Karpas-422 (cell line): ENCODE measurements at regions not wholly inside any gene's neighbourhood (a gene's known extent, or its start where the extent isn't known, plus 50 kb on each side); places are given as distances from the start of the nearest gene placed in this dataset.

Experiments
- DNase-seq: peaks from one replicate; pipeline ENCODE4 v3.0.0-alpha.2; 2015
- H2AFZ ChIP-seq: fragments of 200-600 bp; sonication (generic); 2 replicates; pipeline ENCODE4 v1.6.1; 2014; ENCODE audit warnings: antibody characterized with exemption, low read length, mixed read lengths
- H3K27ac ChIP-seq: fragments of 200-600 bp; sonication (generic); 2 replicates; pipeline ENCODE4 v1.5.1; 2014; ENCODE audit warnings: mild to moderate bottlenecking, low read length, moderate library complexity
- H3K27me3 ChIP-seq: fragments of 200-600 bp; sonication (generic); 2 replicates; pipeline ENCODE4 v1.6.1; 2014; ENCODE audit warnings: low read length, mixed read lengths
- H3K36me3 ChIP-seq: fragments of 200-600 bp; sonication (generic); 2 replicates; pipeline ENCODE4 v1.6.1; 2014; ENCODE audit warnings: low read length, mixed read lengths; ENCODE audit not compliant: insufficient read depth
- H3K4me1 ChIP-seq: fragments of 200-600 bp; sonication (generic); 2 replicates; pipeline ENCODE4 v1.6.1; 2014; ENCODE audit warnings: mild to moderate bottlenecking, low read length, mixed read lengths
- H3K4me2 ChIP-seq: fragments of 200-600 bp; sonication (generic); 2 replicates; pipeline ENCODE4 v1.6.1; 2014; ENCODE audit warnings: low read length, low read depth, mild to moderate bottlenecking; ENCODE audit not compliant: poor library complexity, severe bottlenecking
- H3K4me3 ChIP-seq: fragments of 200-600 bp; sonication (generic); 2 replicates; pipeline ENCODE4 v1.5.1; 2014; ENCODE audit warnings: mild to moderate bottlenecking, antibody characterized with exemption, low read length, mixed read lengths
- H3K79me2 ChIP-seq: fragments of 200-600 bp; sonication (generic); 2 replicates; pipeline ENCODE4 v1.6.1; 2014; ENCODE audit warnings: mild to moderate bottlenecking, low read length, mixed read lengths
- H3K9ac ChIP-seq: fragments of 200-600 bp; sonication (generic); 2 replicates; pipeline ENCODE4 v1.6.0; 2014; ENCODE audit warnings: low read length
- H3K9me2 ChIP-seq: fragments of 200-600 bp; sonication (generic), shearing (Covaris generic); replicated peaks from 2 replicates; pipeline ENCODE4 v1.6.0; 2014; ENCODE audit warnings: mild to moderate bottlenecking, low read length, moderate library complexity; ENCODE audit not compliant: insufficient read depth
- H3K9me3 ChIP-seq: fragments of 300-700, 200-600 bp; sonication (generic); 2 replicates; pipeline ENCODE4 v1.6.1; 2014; ENCODE audit warnings: low read length, mixed read lengths
- H4K20me1 ChIP-seq: fragments of 200-600 bp; sonication (generic); 2 replicates; pipeline ENCODE4 v1.6.1; 2014; ENCODE audit warnings: mild to moderate bottlenecking, antibody characterized with exemption, low read length, low read depth; ENCODE audit not compliant: insufficient read depth

DNA sequence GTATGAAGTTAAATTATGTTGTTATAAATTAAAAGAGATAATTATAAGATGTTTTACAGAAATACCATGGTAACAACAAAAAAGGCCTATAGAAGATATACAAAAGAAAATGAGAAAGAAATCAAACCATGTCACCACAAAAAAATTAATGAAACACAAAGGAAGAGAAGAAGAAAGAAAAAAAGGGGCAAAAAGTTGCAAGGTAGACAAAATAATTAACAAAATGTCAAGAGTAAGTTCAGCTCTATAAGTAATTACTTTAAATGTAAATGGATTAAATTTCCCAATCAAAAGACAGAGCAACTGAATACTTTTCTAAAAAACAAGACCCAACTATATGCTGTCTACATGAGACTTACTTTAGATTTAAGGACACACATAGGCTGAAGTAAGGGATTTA, 378.4 kb upstream of the FSHR start:
- Histone ChIP-seq H3K9me3 (peaks cover 25% of the 10 kb centered on the region), H3K4me3 (no peak overlapping the region), H4K20me1 (no peaks in the 10 kb centered on the region), H3K36me3 (no peaks in the 10 kb centered on the region), H3K27ac (no peak overlapping the region), H3K9me2 (no peaks in the 10 kb centered on the region), H3K9ac (no peak overlapping the region), H3K79me2 (no peaks in the 10 kb centered on the region), H3K4me2 (no peak overlapping the region), H2AFZ (no peak overlapping the region), H3K4me1 (no peaks in the 10 kb centered on the region), H3K27me3 (no peaks in the 10 kb centered on the region)
- DNase-seq = no peak

- no peaks in the 10 kb centered on the region for H3K27me3 ChIP-seq
- peaks cover 6% of the 10 kb centered on the region; the same call in 1 of the 2 replicates for H3K4me1 ChIP-seq
- no peaks in the 10 kb centered on the region for H3K36me3 ChIP-seq
- H3K27ac ChIP-seq = no peak overlapping the region
- H3K4me3 ChIP-seq = no peak overlapping the region
- H3K9ac ChIP-seq = no peak overlapping the region
- no peaks in the 10 kb centered on the region; the same call in 1 of the 2 replicates for H3K9me3 ChIP-seq
- no peaks in the 10 kb centered on the region for H3K9me2 ChIP-seq
- H4K20me1 ChIP-seq = no peaks in the 10 kb centered on the region
- no peaks in the 10 kb centered on the region for H3K79me2 ChIP-seq
- no peak for DNase-seq
- H2AFZ ChIP-seq = no peak overlapping the region
- H3K4me2 ChIP-seq = no peak overlapping the region
Measured at GRCh38 chr2:49515996-49516782, 361.9 kb upstream of the FSHR start.

- DNase-seq = no peak
- Histone ChIP-seq H4K20me1 (no peaks in the 10 kb centered on the region), H3K4me1 (peaks cover 6% of the 10 kb centered on the region; the same call in 1 of the 2 replicates), H2AFZ (no peak overlapping the region), H3K4me2 (no peak overlapping the region), H3K79me2 (no peaks in the 10 kb centered on the region), H3K9me2 (no peaks in the 10 kb centered on the region), H3K36me3 (no peaks in the 10 kb centered on the region), H3K4me3 (no peak overlapping the region), H3K9me3 (no peaks in the 10 kb centered on the region; the same call in 1 of the 2 replicates), H3K27ac (no peak overlapping the region), H3K27me3 (no peaks in the 10 kb centered on the region), H3K9ac (no peak overlapping the region)
Measured at GRCh38 chr2:49514201-49514600, 359.9 kb upstream of the FSHR start.

DNA sequence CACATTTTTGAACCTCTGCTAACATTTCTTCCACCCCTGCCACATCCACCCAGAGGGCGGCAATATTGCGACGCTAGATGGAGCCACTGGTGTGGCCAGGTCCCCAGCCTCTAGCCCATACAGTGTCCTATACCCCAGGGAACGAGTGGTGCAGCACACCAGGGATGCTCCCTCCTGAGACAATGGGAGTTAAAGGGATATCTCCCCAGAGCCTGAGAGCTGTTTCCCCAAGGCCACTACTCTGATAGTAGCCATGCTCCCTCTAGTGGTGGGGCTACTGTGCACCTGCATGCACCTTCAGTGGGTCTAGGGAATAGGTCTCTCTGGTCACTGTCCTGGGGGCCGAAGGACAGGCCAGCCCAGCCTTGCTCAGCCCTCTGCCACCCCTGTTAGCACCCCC, 336.4 kb upstream of the FSHR start:
- Histone ChIP-seq H4K20me1 (no peaks in the 10 kb centered on the region), H3K79me2 (no peaks in the 10 kb centered on the region), H3K9me3 (no peaks in the 10 kb centered on the region), H3K4me2 (no peak overlapping the region), H3K27me3 (no peaks in the 10 kb centered on the region), H3K27ac (no peak overlapping the region), H3K4me1 (no peaks in the 10 kb centered on the region), H3K36me3 (no peaks in the 10 kb centered on the region), H3K9ac (no peak overlapping the region), H2AFZ (no peak overlapping the region), H3K4me3 (no peak overlapping the region), H3K9me2 (peaks cover 3% of the 10 kb centered on the region; the same call in 1 of the 2 replicates)
- peak; percentile 77 for DNase-seq

DNA sequence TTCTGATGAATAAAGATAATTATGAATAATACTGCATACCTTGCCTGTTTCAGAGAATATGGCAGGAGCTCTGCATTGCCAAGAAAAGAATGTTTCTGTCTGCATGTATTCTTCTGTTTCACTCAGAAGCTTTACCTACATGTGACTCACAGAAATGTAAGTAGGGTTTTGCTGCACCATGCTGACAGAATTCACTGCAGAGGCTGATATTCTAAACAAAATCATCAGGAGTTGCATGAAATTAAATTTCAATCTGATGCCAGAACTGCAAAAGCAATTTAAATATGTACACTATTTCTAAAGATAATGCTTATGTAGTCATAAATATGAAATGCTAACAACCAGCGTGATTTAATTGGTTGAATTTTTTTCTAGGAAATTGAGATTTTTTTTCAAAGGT, 332.8 kb upstream of the FSHR start:
- Histone ChIP-seq H3K79me2 (no peaks in the 10 kb centered on the region), H3K9me3 (no peaks in the 10 kb centered on the region), H3K36me3 (no peaks in the 10 kb centered on the region), H3K27ac (no peak overlapping the region), H3K9ac (no peak overlapping the region), H3K4me1 (no peaks in the 10 kb centered on the region), H3K4me3 (no peak overlapping the region), H3K4me2 (no peak overlapping the region), H3K9me2 (no peaks in the 10 kb centered on the region), H2AFZ (no peak overlapping the region), H4K20me1 (no peaks in the 10 kb centered on the region), H3K27me3 (no peaks in the 10 kb centered on the region)
- DNase-seq = no peak

- Histone ChIP-seq H3K79me2 (no peaks in the 10 kb centered on the region), H2AFZ (no peak overlapping the region), H3K27ac (no peak overlapping the region), H4K20me1 (no peaks in the 10 kb centered on the region), H3K36me3 (no peaks in the 10 kb centered on the region), H3K9me2 (no peaks in the 10 kb centered on the region), H3K4me1 (no peaks in the 10 kb centered on the region), H3K9ac (no peak overlapping the region), H3K27me3 (no peaks in the 10 kb centered on the region), H3K4me2 (no peak overlapping the region), H3K9me3 (no peaks in the 10 kb centered on the region), H3K4me3 (no peak overlapping the region)
- DNase-seq = no peak
Measured at GRCh38 chr2:49480520-49480919, 326.2 kb upstream of the FSHR start.

DNA sequence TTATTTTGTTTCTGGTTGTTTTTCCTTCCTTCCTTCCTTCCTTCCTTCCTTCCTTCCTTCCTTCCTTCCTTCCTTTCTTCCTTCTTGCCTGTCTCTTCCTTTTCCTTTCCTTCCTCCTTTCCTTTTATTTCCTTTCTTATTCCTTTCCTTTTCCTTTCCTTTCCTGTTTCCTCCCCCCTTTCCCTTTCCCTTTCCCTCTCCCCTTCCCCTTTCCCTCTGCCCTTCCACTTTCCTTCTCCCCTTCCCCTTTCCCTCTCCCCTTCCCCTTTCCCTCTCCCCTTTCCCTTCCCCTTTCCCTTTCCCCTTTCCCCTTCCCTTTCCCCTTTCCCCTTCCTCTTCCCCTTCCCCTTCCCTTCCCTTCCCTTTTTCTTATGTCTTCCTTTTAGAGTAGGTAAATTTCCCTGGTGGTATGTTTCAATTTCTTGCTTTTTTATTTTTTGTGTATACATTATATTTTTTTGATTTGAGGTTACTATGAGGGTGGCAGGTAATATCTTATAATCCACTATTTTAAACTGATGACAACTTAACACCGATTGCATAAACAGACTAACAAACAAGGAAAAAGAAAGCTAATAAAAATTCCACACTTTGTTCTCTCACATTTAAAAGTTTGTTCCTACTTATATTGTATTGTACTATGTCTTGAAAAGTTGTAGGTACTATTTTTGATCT, 311.0 kb upstream of the FSHR start:
- Histone ChIP-seq H3K36me3 (no peaks in the 10 kb centered on the region), H3K4me3 (no peak overlapping the region), H3K9me3 (peaks cover 4% of the 10 kb centered on the region; the same call in 1 of the 2 replicates), H3K79me2 (no peaks in the 10 kb centered on the region), H3K27ac (no peak overlapping the region), H3K9ac (no peak overlapping the region), H3K27me3 (no peaks in the 10 kb centered on the region), H2AFZ (no peak overlapping the region), H3K4me1 (no peaks in the 10 kb centered on the region), H3K9me2 (no peaks in the 10 kb centered on the region), H4K20me1 (no peaks in the 10 kb centered on the region), H3K4me2 (no peak overlapping the region)
- no peak for DNase-seq

DNA sequence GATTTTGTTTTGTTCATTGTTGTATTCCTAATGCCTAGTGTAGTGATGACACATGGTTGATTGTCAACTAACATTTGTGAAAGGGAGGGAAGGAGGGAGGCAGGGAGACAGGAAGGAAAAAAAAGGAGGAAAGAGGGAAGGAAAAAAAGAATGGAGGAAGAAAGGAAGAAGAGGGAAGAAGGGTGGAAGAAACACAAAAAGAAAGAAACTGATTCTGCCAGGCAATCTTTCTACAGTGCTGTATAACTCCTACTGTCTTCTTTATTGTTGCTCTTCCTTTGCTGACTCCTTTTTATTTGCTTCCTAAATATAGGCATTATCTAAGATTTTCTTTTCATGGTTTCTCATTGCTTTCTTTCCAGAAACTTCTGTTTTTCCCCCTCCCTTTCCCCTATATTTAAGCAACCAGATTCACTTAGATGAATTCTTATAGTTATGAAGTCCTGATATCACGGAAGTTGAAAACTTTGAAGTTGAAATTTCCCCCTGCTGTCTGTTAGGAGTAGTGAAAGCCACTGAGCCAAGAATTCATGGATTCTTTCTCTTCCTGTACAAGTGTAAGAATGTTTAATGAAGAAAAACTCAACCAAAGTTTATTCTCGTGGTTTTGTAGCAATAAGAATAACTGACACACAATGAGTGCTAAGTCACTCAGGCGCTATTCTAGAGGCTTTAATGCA, 305.1 kb upstream of the FSHR start:
- H3K4me2 ChIP-seq = no peak overlapping the region
- H3K79me2 ChIP-seq = no peaks in the 10 kb centered on the region
- H3K9me3 ChIP-seq = no peaks in the 10 kb centered on the region; the same call in 1 of the 2 replicates
- H3K9me2 ChIP-seq = no peaks in the 10 kb centered on the region
- H3K27me3 ChIP-seq = no peaks in the 10 kb centered on the region
- no peak overlapping the region for H3K4me3 ChIP-seq
- no peak overlapping the region for H2AFZ ChIP-seq
- H3K9ac ChIP-seq = no peak overlapping the region
- H4K20me1 ChIP-seq = no peaks in the 10 kb centered on the region
- DNase-seq = no peak
- H3K36me3 ChIP-seq = no peaks in the 10 kb centered on the region
- H3K27ac ChIP-seq = no peak overlapping the region
- no peaks in the 10 kb centered on the region for H3K4me1 ChIP-seq
